ENCODE measurements at regions not wholly inside any gene's neighbourhood (a gene's known extent, or its start where the extent isn't known, plus 50 kb on each side); places are given as distances from the start of the nearest gene placed in this dataset.

DNA sequence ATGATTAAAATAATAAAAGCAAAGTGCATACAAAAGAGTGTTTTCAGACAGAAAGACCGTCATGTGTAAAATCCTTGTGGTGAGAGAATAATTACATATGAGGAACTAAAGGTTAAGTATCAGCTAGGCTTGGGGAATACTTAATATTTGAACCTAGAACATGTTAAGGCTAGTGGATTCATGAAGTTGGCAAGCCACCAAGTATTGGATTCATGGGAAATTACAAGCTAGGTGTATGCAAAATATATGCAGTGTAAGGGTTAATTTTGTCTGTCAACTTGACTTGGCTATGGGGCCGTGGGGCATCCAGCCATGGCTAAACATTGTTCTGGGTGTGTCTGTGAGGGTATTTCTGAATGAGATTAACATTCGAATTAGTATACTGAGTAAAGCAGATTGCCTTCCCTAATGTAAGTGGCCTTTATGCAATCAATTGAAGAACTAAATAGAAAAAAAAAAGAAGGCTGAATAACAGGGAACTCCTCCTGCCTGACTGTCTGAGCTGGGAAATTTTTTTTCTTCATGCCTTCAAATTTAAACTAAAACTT is 533.5 kb upstream of the KLF12 start:
- no peaks in the 10 kb centered on the region for H3K9me3 ChIP-seq (replicated peaks; ENCODE audit: control insufficient read depth, low read depth, low read length)
- no CpG with 5 or more reads among the region's 3 CpGs for WGBS (ENCODE audit: insufficient coverage)
- H3K4me1 ChIP-seq (ENCODE audit: control insufficient read depth, insufficient read depth, low read length): no peaks in the 10 kb centered on the region
- no peak for DNase-seq
- H3K27me3 ChIP-seq (ENCODE audit: control insufficient read depth, insufficient read depth, low read length): no peaks in the 10 kb centered on the region
- H3K36me3 ChIP-seq (ENCODE audit: control insufficient read depth, insufficient read depth, low read length): no peaks in the 10 kb centered on the region
- no peak overlapping the region for H3K4me3 ChIP-seq (ENCODE audit: low read length)
- H3K27ac ChIP-seq (ENCODE audit: low read length): no peak overlapping the region

DNA sequence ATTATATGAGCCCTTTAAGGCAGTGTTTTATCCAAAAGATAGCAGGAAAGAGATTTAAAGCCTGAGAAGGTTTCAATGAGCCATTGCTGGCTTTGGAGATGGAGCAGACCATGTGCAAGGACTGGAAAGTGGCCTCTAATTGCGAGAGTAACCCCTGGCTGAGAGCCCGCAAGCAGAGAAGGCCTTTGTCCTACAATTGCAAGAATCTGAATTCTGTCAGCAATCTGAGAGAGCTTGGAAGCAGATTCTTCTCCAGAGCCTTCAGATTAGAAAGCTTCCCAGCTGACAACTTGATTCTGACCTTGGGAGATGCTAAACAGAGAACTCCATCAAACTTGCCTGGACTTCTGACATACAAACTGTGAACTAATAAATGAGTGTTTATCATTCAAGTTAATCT is 528.7 kb upstream of the KLF12 start:
- no peaks in the 10 kb centered on the region for H3K4me1 ChIP-seq (ENCODE audit: control insufficient read depth, insufficient read depth, low read length)
- WGBS (ENCODE audit: insufficient coverage): 56% methylated on average over 2 of the region's 2 CpGs
- no peak overlapping the region for H3K27ac ChIP-seq (ENCODE audit: low read length)
- no peaks in the 10 kb centered on the region for H3K27me3 ChIP-seq (ENCODE audit: control insufficient read depth, insufficient read depth, low read length)
- peak; percentile 56 for DNase-seq
- no peak overlapping the region for H3K4me3 ChIP-seq (ENCODE audit: low read length)
- no peaks in the 10 kb centered on the region for H3K36me3 ChIP-seq (ENCODE audit: control insufficient read depth, insufficient read depth, low read length)
- H3K9me3 ChIP-seq (replicated peaks; ENCODE audit: control insufficient read depth, low read depth, low read length): no peaks in the 10 kb centered on the region

DNA sequence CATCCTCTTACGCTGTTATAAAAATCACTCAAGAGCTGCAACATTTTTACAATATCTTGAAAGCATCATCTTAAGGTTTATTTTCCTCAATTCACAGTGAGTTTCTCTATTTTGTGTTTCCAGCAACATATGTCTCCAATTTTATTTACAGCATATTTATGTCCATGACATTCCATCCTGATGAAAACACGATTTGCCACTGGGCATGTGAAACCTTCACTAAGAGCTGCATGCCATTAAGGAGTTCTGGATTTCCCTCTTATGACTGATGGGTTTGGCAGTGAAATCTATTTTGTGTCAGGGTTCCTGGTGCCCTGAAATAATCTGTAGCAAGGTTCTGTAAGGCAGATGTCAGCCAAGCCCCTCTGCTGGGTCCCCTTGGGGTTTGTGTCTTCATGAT is 527.6 kb upstream of the KLF12 start:
- DNase-seq: no peak
- Histone ChIP-seq H3K27ac (ENCODE audit: low read length) (no peak overlapping the region), H3K4me3 (ENCODE audit: low read length) (no peak overlapping the region), H3K27me3 (ENCODE audit: control insufficient read depth, insufficient read depth, low read length) (no peaks in the 10 kb centered on the region), H3K36me3 (ENCODE audit: control insufficient read depth, insufficient read depth, low read length) (no peaks in the 10 kb centered on the region), H3K4me1 (ENCODE audit: control insufficient read depth, insufficient read depth, low read length) (no peaks in the 10 kb centered on the region), H3K9me3 (replicated peaks; ENCODE audit: control insufficient read depth, low read depth, low read length) (no peaks in the 10 kb centered on the region)
- WGBS (ENCODE audit: insufficient coverage): 25% methylated on average over 1 of the region's 2 CpGs

- H3K4me3 ChIP-seq (ENCODE audit: low read length): no peak overlapping the region
- H3K27me3 ChIP-seq (ENCODE audit: control insufficient read depth, insufficient read depth, low read length): no peaks in the 10 kb centered on the region
- no peak overlapping the region for H3K27ac ChIP-seq (ENCODE audit: low read length)
- no peaks in the 10 kb centered on the region for H3K9me3 ChIP-seq (replicated peaks; ENCODE audit: control insufficient read depth, low read depth, low read length)
- H3K36me3 ChIP-seq (ENCODE audit: control insufficient read depth, insufficient read depth, low read length): no peaks in the 10 kb centered on the region
- WGBS (ENCODE audit: insufficient coverage): no CpG with 5 or more reads among the region's 1 CpG
- no peaks in the 10 kb centered on the region for H3K4me1 ChIP-seq (ENCODE audit: control insufficient read depth, insufficient read depth, low read length)
- DNase-seq: no peak
These were observed 523.6 kb upstream of the KLF12 start for GRCh38 chr13:74657765-74658164.

- no peak for DNase-seq
- Histone ChIP-seq H3K4me3 (ENCODE audit: low read length) (no peak overlapping the region), H3K27ac (ENCODE audit: low read length) (no peak overlapping the region), H3K27me3 (ENCODE audit: control insufficient read depth, insufficient read depth, low read length) (no peaks in the 10 kb centered on the region), H3K4me1 (ENCODE audit: control insufficient read depth, insufficient read depth, low read length) (no peaks in the 10 kb centered on the region), H3K36me3 (ENCODE audit: control insufficient read depth, insufficient read depth, low read length) (no peaks in the 10 kb centered on the region), H3K9me3 (replicated peaks; ENCODE audit: control insufficient read depth, low read depth, low read length) (no peaks in the 10 kb centered on the region)
- WGBS (ENCODE audit: insufficient coverage): no CpG with 5 or more reads among the region's 1 CpG
These were observed 516.9 kb upstream of the KLF12 start for GRCh38 chr13:74651121-74651520.

DNA sequence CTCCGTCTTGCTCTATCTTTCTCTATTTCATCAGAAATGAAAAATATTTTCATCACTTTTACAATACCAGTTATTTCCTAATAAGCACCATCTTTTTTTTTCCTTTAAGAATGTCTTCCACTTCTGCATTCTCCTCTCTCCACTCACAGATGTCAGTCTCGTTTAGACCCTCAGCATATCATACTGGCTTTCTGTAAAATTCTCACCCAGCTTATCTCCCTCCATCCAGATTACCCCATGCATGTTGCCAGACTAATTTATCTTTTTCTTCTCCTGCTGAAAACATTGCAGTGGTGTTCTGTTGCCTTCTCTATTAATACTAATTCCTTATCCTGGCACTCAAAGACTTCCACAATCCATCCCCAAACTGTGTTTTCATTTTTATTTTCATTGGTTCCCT is 513.8 kb upstream of the KLF12 start:
- H3K27ac ChIP-seq (ENCODE audit: low read length): no peak overlapping the region
- H3K4me1 ChIP-seq (ENCODE audit: control insufficient read depth, insufficient read depth, low read length): no peaks in the 10 kb centered on the region
- DNase-seq: no peak
- WGBS (ENCODE audit: insufficient coverage): 66% methylated on average over 2 of the region's 2 CpGs
- no peaks in the 10 kb centered on the region for H3K27me3 ChIP-seq (ENCODE audit: control insufficient read depth, insufficient read depth, low read length)
- no peaks in the 10 kb centered on the region for H3K36me3 ChIP-seq (ENCODE audit: control insufficient read depth, insufficient read depth, low read length)
- H3K9me3 ChIP-seq (replicated peaks; ENCODE audit: control insufficient read depth, low read depth, low read length): no peaks in the 10 kb centered on the region
- H3K4me3 ChIP-seq (ENCODE audit: low read length): no peak overlapping the region

DNA sequence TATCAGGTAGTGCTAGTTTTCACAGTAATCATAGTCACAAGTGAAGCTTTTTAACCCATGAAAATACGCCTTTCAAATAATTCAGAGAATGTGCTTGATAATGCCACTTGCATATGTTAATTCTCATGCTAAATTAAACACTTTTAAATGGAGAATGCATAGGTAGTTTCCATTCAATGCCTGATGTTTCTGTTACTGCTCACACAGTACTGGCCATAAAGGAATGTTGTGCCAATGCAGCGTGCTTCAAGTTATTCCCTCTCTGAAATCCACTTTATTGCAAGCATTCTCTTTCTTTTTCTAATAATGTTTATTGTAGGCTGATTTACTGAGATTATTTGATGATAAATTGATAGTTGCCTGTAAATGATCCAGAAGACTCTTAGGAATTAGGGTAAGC is 513.0 kb upstream of the KLF12 start:
- Histone ChIP-seq H3K27me3 (ENCODE audit: control insufficient read depth, insufficient read depth, low read length) (no peaks in the 10 kb centered on the region), H3K4me1 (ENCODE audit: control insufficient read depth, insufficient read depth, low read length) (no peaks in the 10 kb centered on the region), H3K9me3 (replicated peaks; ENCODE audit: control insufficient read depth, low read depth, low read length) (no peaks in the 10 kb centered on the region), H3K36me3 (ENCODE audit: control insufficient read depth, insufficient read depth, low read length) (no peaks in the 10 kb centered on the region), H3K4me3 (ENCODE audit: low read length) (no peak overlapping the region), H3K27ac (ENCODE audit: low read length) (no peak overlapping the region)
- no CpG with 5 or more reads among the region's 2 CpGs for WGBS (ENCODE audit: insufficient coverage)
- no peak for DNase-seq

DNA sequence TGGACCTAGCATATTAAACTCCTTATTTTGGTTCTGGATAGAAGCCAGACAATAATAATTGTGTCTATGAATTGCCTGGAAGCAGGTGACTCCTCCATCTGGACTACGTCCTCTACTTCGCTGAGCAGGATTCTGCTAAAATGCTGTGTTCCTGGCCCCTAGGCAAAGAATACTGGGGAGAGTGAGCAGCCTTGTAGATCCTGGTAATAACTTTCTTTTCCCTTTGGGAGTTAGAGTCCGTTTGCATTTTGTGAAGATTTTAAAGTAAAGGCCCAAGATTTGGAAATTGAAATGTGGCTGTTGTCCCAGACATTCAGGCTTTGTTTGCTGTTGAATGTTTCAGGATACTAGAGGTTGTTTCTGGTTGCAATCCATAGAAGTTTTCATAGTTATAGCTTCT is 511.9 kb upstream of the KLF12 start:
- H3K27ac ChIP-seq (ENCODE audit: low read length): peak overlapping the region; percentile 56
- 0% methylated on average over 1 of the region's 3 CpGs for WGBS (ENCODE audit: insufficient coverage)
- H3K36me3 ChIP-seq (ENCODE audit: control insufficient read depth, insufficient read depth, low read length): no peaks in the 10 kb centered on the region
- DNase-seq: peak; percentile 96
- no peaks in the 10 kb centered on the region for H3K9me3 ChIP-seq (replicated peaks; ENCODE audit: control insufficient read depth, low read depth, low read length)
- H3K4me3 ChIP-seq (ENCODE audit: low read length): no peak overlapping the region
- H3K27me3 ChIP-seq (ENCODE audit: control insufficient read depth, insufficient read depth, low read length): no peaks in the 10 kb centered on the region
- H3K4me1 ChIP-seq (ENCODE audit: control insufficient read depth, insufficient read depth, low read length): no peaks in the 10 kb centered on the region

- DNase-seq: peak; percentile 88
- no peak overlapping the region for H3K27ac ChIP-seq (ENCODE audit: low read length)
- H3K36me3 ChIP-seq (ENCODE audit: control insufficient read depth, insufficient read depth, low read length): no peaks in the 10 kb centered on the region
- no peaks in the 10 kb centered on the region for H3K27me3 ChIP-seq (ENCODE audit: control insufficient read depth, insufficient read depth, low read length)
- H3K4me3 ChIP-seq (ENCODE audit: low read length): no peak overlapping the region
- no peaks in the 10 kb centered on the region for H3K9me3 ChIP-seq (replicated peaks; ENCODE audit: control insufficient read depth, low read depth, low read length)
- no peaks in the 10 kb centered on the region for H3K4me1 ChIP-seq (ENCODE audit: control insufficient read depth, insufficient read depth, low read length)
These were observed 511.4 kb upstream of the KLF12 start for GRCh38 chr13:74645586-74645985.

GRCh38 chr13:74644229-74644628 is 510.0 kb upstream of the KLF12 start:
- Histone ChIP-seq H3K4me3 (ENCODE audit: low read length) (no peak overlapping the region), H3K27me3 (ENCODE audit: control insufficient read depth, insufficient read depth, low read length) (no peaks in the 10 kb centered on the region), H3K36me3 (ENCODE audit: control insufficient read depth, insufficient read depth, low read length) (no peaks in the 10 kb centered on the region), H3K9me3 (replicated peaks; ENCODE audit: control insufficient read depth, low read depth, low read length) (no peaks in the 10 kb centered on the region), H3K4me1 (ENCODE audit: control insufficient read depth, insufficient read depth, low read length) (no peaks in the 10 kb centered on the region), H3K27ac (ENCODE audit: low read length) (no peak overlapping the region)
- DNase-seq: peak; percentile 89
- 27% methylated on average over 1 of the region's 1 CpG for WGBS (ENCODE audit: insufficient coverage)

- Histone ChIP-seq H3K4me3 (ENCODE audit: low read length) (no peak overlapping the region), H3K9me3 (replicated peaks; ENCODE audit: control insufficient read depth, low read depth, low read length) (no peaks in the 10 kb centered on the region), H3K27ac (ENCODE audit: low read length) (no peak overlapping the region), H3K36me3 (ENCODE audit: control insufficient read depth, insufficient read depth, low read length) (no peaks in the 10 kb centered on the region), H3K4me1 (ENCODE audit: control insufficient read depth, insufficient read depth, low read length) (no peaks in the 10 kb centered on the region), H3K27me3 (ENCODE audit: control insufficient read depth, insufficient read depth, low read length) (no peaks in the 10 kb centered on the region)
- no peak for DNase-seq
- 79% methylated on average over 2 of the region's 4 CpGs for WGBS (ENCODE audit: insufficient coverage)
These were observed 507.4 kb upstream of the KLF12 start for GRCh38 chr13:74641586-74641985.
